ENCODE measurements at regions not wholly inside any gene's neighbourhood (a gene's known extent, or its start where the extent isn't known, plus 50 kb on each side); places are given as distances from the start of the nearest gene placed in this dataset.

- TF ChIP-seq CTCF (IDR thresholded peaks at IDR 0.05; ENCODE audit: extremely low read depth, insufficient read depth, missing control alignments): no peak
- in situ Hi-C loops (cut with MboI; ENCODE audit: low pct_unique_long_range_greater_than_20kb, low sequenced_read_pairs, unreplicated experiment): loop anchor here (5.0 to 25.0 kb wide), 3 partner anchors 285 to 560 kb away; partner anchors contain the start of gene CCDC71L
- DNase-seq (ENCODE audit: low spot score): no peak
These were observed 65.2 kb upstream of the SYPL1 start for GRCh38 chr7:106177300-106177690.

- in situ Hi-C loops (cut with MboI; ENCODE audit: low pct_unique_long_range_greater_than_20kb, low sequenced_read_pairs, unreplicated experiment): loop anchor here (5.0 to 25.0 kb wide), 3 partner anchors 286 to 561 kb away; partner anchors contain the start of gene CCDC71L
- TF ChIP-seq CTCF (IDR thresholded peaks at IDR 0.05; ENCODE audit: extremely low read depth, insufficient read depth, missing control alignments): peak; percentile 97
- peak; percentile 69 for DNase-seq (ENCODE audit: low spot score)
These were observed 64.5 kb upstream of the SYPL1 start for GRCh38 chr7:106176414-106177299.

GRCh38 chr7:106175507-106175906 is 63.4 kb upstream of the SYPL1 start:
- no peak for TF ChIP-seq CTCF (IDR thresholded peaks at IDR 0.05; ENCODE audit: extremely low read depth, insufficient read depth, missing control alignments)
- DNase-seq (ENCODE audit: low spot score): no peak
- in situ Hi-C loops (cut with MboI; ENCODE audit: low pct_unique_long_range_greater_than_20kb, low sequenced_read_pairs, unreplicated experiment): loop anchor here (5.0 to 25.0 kb wide), 3 partner anchors 287 to 562 kb away; partner anchors contain the start of gene CCDC71L

GRCh38 chr7:106170651-106171050 is 58.5 kb upstream of the SYPL1 start:
- no peak for TF ChIP-seq CTCF (IDR thresholded peaks at IDR 0.05; ENCODE audit: extremely low read depth, insufficient read depth, missing control alignments)
- in situ Hi-C loops (cut with MboI; ENCODE audit: low pct_unique_long_range_greater_than_20kb, low sequenced_read_pairs, unreplicated experiment): no loop called here

GRCh38 chr7:106169821-106170610 is 57.9 kb upstream of the SYPL1 start:
- DNase-seq (ENCODE audit: low spot score): no peak
- TF ChIP-seq CTCF (IDR thresholded peaks at IDR 0.05; ENCODE audit: extremely low read depth, insufficient read depth, missing control alignments): no peak
- in situ Hi-C loops (cut with MboI; ENCODE audit: low pct_unique_long_range_greater_than_20kb, low sequenced_read_pairs, unreplicated experiment): no loop called here

More at GRCh38 chr7:106170651-106171050, 58.5 kb upstream of the SYPL1 start:
- no peak for DNase-seq (ENCODE audit: low spot score)

GRCh38 chr7:106167439-106168136 is 55.5 kb upstream of the SYPL1 start:
- in situ Hi-C loops (cut with MboI; ENCODE audit: low pct_unique_long_range_greater_than_20kb, low sequenced_read_pairs, unreplicated experiment): no loop called here
- no peak for DNase-seq (ENCODE audit: low spot score)
- no peak for TF ChIP-seq CTCF (IDR thresholded peaks at IDR 0.05; ENCODE audit: extremely low read depth, insufficient read depth, missing control alignments)
